Nephron (organoid): ENCODE measurements at regions not wholly inside any gene's neighbourhood (a gene's known extent, or its start where the extent isn't known, plus 50 kb on each side); places are given as distances from the start of the nearest gene placed in this dataset.

Experiments used
- H3K27ac Mint-ChIP-seq, 3 experiments: 2 replicates each; pipeline ENCODE4 v1.8.0; 2020; ENCODE audit warnings: mixed read lengths in 3 of 3, mild to moderate bottlenecking in 2 of 3, moderate library complexity in 1 of 3
- H3K27me3 Mint-ChIP-seq: 2 replicates; pipeline ENCODE4 v1.8.0; 2021; ENCODE audit warnings: low read depth, mild to moderate bottlenecking, moderate library complexity, mixed read lengths
- H3K36me3 Mint-ChIP-seq: 2 replicates; pipeline ENCODE4 v1.8.0; 2020; ENCODE audit warnings: low read depth, mixed read lengths
- H3K4me1 Mint-ChIP-seq: 2 replicates; pipeline ENCODE4 v1.8.0; 2020; ENCODE audit warnings: mixed read lengths
- H3K4me3 Mint-ChIP-seq, 3 experiments: 2 replicates each; pipeline ENCODE4 v1.8.0; 2020; ENCODE audit warnings: mild to moderate bottlenecking in 3 of 3, mixed read lengths in 3 of 3, moderate library complexity in 2 of 3
- H3K9me3 Mint-ChIP-seq: 2 replicates; pipeline ENCODE4 v1.8.0; 2020; ENCODE audit warnings: mixed read lengths
- CTCF ChIP-seq, 3 experiments: fragments of 200-600 bp; sonication (generic); IDR thresholded peaks; one replicate each; pipeline ENCODE4 v1.5.0; 2021; ENCODE audit warnings: antibody characterized with exemption in 3 of 3; ENCODE audit not compliant: unreplicated experiment in 3 of 3

GRCh38 chr12:43099691-43100163 is 452.3 kb downstream of the ADAMTS20 start:
- TF ChIP-seq CTCF (IDR thresholded peaks at IDR 0.05; ENCODE audit: unreplicated experiment in 3 of 3): no peak
- Mint-ChIP-seq H3K27ac (peak overlapping the region; percentile 3 to 55 (median 7)), H3K4me1 (peaks cover 38% of the 10 kb centered on the region), H3K9me3 (no peaks in the 10 kb centered on the region), H3K27me3 (no peaks in the 10 kb centered on the region), H3K36me3 (no peaks in the 10 kb centered on the region), H3K4me3 (no peak overlapping the region)

- H3K36me3 Mint-ChIP-seq: no peaks in the 10 kb centered on the region
- H3K4me3 Mint-ChIP-seq: no peak overlapping the region
- H3K4me1 Mint-ChIP-seq: peaks cover 33% of the 10 kb centered on the region
- no peaks in the 10 kb centered on the region for H3K27me3 Mint-ChIP-seq
- H3K9me3 Mint-ChIP-seq: no peaks in the 10 kb centered on the region
- H3K27ac Mint-ChIP-seq: peak overlapping the region in 2 of 3 experiments; percentile 3 to 10
- no peak for TF ChIP-seq CTCF (IDR thresholded peaks at IDR 0.05; ENCODE audit: unreplicated experiment in 3 of 3)
These were observed 453.0 kb downstream of the ADAMTS20 start for GRCh38 chr12:43098766-43099550.

GRCh38 chr12:43098071-43098470 is 453.9 kb downstream of the ADAMTS20 start:
- H3K27ac Mint-ChIP-seq: peak overlapping the region in 2 of 3 experiments; percentile 10 to 16

GRCh38 chr12:43097471-43097870 is 454.5 kb downstream of the ADAMTS20 start:
- Mint-ChIP-seq H3K27ac (no peak overlapping the region), H3K36me3 (no peaks in the 10 kb centered on the region), H3K27me3 (no peaks in the 10 kb centered on the region), H3K4me3 (no peak overlapping the region), H3K9me3 (no peaks in the 10 kb centered on the region), H3K4me1 (peaks cover 33% of the 10 kb centered on the region)
- TF ChIP-seq CTCF (IDR thresholded peaks at IDR 0.05; ENCODE audit: unreplicated experiment in 3 of 3): no peak

More at GRCh38 chr12:43098071-43098470, 453.9 kb downstream of the ADAMTS20 start:
- Mint-ChIP-seq H3K27me3 (no peaks in the 10 kb centered on the region), H3K9me3 (no peaks in the 10 kb centered on the region), H3K4me3 (no peak overlapping the region), H3K36me3 (no peaks in the 10 kb centered on the region), H3K4me1 (peaks cover 33% of the 10 kb centered on the region)
- no peak for TF ChIP-seq CTCF (IDR thresholded peaks at IDR 0.05; ENCODE audit: unreplicated experiment in 3 of 3)

DNA sequence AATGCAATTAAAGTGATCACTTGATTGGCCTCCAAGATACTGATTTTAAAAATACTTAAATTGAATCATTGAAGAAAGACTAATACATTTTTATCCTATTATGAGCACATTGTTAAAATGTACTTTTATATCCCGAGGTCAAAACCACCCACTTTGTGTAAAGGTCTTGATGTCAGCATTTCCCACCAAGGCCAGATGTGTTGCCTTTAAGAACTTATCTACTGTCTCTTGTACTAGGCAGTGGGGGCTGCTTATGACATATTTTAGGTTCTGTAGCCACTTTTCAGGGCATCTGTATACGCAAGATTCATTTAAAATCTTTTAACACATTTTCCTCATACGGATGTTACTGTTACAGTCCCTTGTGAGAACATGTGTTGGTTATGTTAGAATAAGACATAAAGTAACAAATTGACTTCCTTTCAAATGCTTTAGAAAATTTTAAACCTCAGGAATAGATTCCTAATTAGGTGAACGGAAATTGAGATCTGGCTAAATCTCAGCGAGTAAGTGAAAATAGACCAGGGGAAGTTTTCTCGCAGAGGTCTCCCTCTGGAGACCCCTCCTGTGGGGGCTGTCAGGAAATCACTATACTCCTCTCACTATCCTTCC is 456.2 kb downstream of the ADAMTS20 start:
- Mint-ChIP-seq H3K36me3 (no peaks in the 10 kb centered on the region), H3K27me3 (no peaks in the 10 kb centered on the region), H3K4me3 (no peak overlapping the region), H3K9me3 (peaks cover 2% of the 10 kb centered on the region), H3K4me1 (peaks cover 33% of the 10 kb centered on the region), H3K27ac (peak overlapping the region in 2 of 3 experiments; percentile 9 to 45)
- no peak for TF ChIP-seq CTCF (IDR thresholded peaks at IDR 0.05; ENCODE audit: unreplicated experiment in 3 of 3)
